ENCODE measurements at regions not wholly inside any gene's neighbourhood (a gene's known extent, or its start where the extent isn't known, plus 50 kb on each side); places are given as distances from the start of the nearest gene placed in this dataset.

GRCh38 chr9:89765211-89765946, 160.6 kb downstream of the GADD45G start:
- intact Hi-C loops (cut with DNase I) = no loop called here
- Histone ChIP-seq H3K36me3 (ENCODE audit: control insufficient read depth in 1 of 2, insufficient read depth in 2 of 2, low read length in 1 of 2) (no peaks in the 10 kb centered on the region), H3K4me3 (ENCODE audit: low read length in 2 of 2) (no peak overlapping the region), H3K27me3 (ENCODE audit: control insufficient read depth in 1 of 2, insufficient read depth in 2 of 2, low read length in 1 of 2) (no peaks in the 10 kb centered on the region), H3K4me1 (ENCODE audit: control insufficient read depth in 1 of 2, insufficient read depth in 2 of 2, low read length in 2 of 2) (no peaks in the 10 kb centered on the region), H3K9me3 (ENCODE audit: control insufficient read depth, low read length) (no peaks in the 10 kb centered on the region), H3K27ac (ENCODE audit: low read depth in 1 of 2, low read length in 2 of 2) (no peak overlapping the region)
- no peak for ATAC-seq (ENCODE audit: low FRiP score)
- 87 to 89% methylated on average over 3 of the region's 3 CpGs for WGBS, 2 donors
- DNase-seq = peak in 1 of 2 donors; percentile 27

DNA sequence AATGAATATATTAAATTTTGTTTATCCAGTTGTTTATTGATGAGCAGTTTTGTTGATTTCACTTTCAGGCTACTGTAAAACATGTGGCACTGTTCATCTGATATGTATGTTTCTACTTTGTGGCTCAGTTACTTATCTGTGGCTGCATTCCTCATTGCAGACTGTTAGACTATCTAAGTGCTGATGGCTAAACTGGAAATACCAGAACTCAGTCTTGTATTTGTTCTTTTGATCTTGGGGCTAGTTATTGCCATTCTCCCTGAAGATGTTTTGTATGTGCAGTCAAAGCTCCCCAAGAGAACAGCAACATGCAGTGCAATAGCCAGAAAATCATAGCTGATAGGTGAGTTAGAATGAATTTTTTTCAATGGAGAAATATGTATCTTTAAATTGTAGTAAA, 162.2 kb downstream of the GADD45G start:
- Histone ChIP-seq H3K36me3 (ENCODE audit: control insufficient read depth in 1 of 2, insufficient read depth in 2 of 2, low read length in 1 of 2) (no peaks in the 10 kb centered on the region), H3K9me3 (ENCODE audit: control insufficient read depth, low read length) (no peaks in the 10 kb centered on the region), H3K27ac (ENCODE audit: low read depth in 1 of 2, low read length in 2 of 2) (no peak overlapping the region), H3K4me1 (ENCODE audit: control insufficient read depth in 1 of 2, insufficient read depth in 2 of 2, low read length in 2 of 2) (no peaks in the 10 kb centered on the region), H3K27me3 (ENCODE audit: control insufficient read depth in 1 of 2, insufficient read depth in 2 of 2, low read length in 1 of 2) (no peaks in the 10 kb centered on the region), H3K4me3 (ENCODE audit: low read length in 2 of 2) (no peak overlapping the region)
- ATAC-seq (ENCODE audit: low FRiP score) = no peak
- intact Hi-C loops (cut with DNase I) = no loop called here
- DNase-seq = no peak

- Histone ChIP-seq H3K27ac (ENCODE audit: low read depth in 1 of 2, low read length in 2 of 2) (no peak overlapping the region), H3K36me3 (ENCODE audit: control insufficient read depth in 1 of 2, insufficient read depth in 2 of 2, low read length in 1 of 2) (no peaks in the 10 kb centered on the region), H3K4me1 (ENCODE audit: control insufficient read depth in 1 of 2, insufficient read depth in 2 of 2, low read length in 2 of 2) (no peaks in the 10 kb centered on the region), H3K27me3 (ENCODE audit: control insufficient read depth in 1 of 2, insufficient read depth in 2 of 2, low read length in 1 of 2) (no peaks in the 10 kb centered on the region), H3K4me3 (ENCODE audit: low read length in 2 of 2) (no peak overlapping the region), H3K9me3 (ENCODE audit: control insufficient read depth, low read length) (no peaks in the 10 kb centered on the region)
- ATAC-seq (ENCODE audit: low FRiP score) (no peak), DNase-seq (no peak)
- intact Hi-C loops (cut with DNase I) = no loop called here
- WGBS, 2 donors = 52 to 75% methylated on average over 4 of the region's 4 CpGs
Measured at GRCh38 chr9:89768051-89768450, 163.2 kb downstream of the GADD45G start.

DNA sequence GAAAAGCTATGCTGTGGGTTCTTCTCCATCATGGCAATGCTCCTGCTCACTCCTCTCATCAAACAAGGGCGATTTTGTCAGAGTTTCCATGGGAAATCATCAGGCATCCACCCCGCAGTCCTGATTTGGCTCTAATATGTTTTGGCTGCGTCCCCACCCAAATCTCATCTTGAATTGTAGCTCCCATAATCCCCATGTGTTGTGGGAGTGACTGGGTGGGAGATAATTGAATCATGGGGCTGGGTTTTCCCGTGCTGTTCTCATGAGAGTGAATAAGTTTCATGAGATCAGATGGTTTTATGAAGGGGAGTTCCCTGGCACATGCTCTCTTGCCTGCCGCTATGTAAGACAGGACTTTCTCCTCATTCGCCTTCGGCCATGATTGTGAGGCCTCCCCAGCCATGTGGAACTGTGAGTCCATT, 163.8 kb downstream of the GADD45G start:
- Histone ChIP-seq H3K27ac (ENCODE audit: low read depth in 1 of 2, low read length in 2 of 2) (no peak overlapping the region), H3K9me3 (ENCODE audit: control insufficient read depth, low read length) (no peaks in the 10 kb centered on the region), H3K27me3 (ENCODE audit: control insufficient read depth in 1 of 2, insufficient read depth in 2 of 2, low read length in 1 of 2) (no peaks in the 10 kb centered on the region), H3K36me3 (ENCODE audit: control insufficient read depth in 1 of 2, insufficient read depth in 2 of 2, low read length in 1 of 2) (no peaks in the 10 kb centered on the region), H3K4me1 (ENCODE audit: control insufficient read depth in 1 of 2, insufficient read depth in 2 of 2, low read length in 2 of 2) (no peaks in the 10 kb centered on the region), H3K4me3 (ENCODE audit: low read length in 2 of 2) (no peak overlapping the region)
- no peak for ATAC-seq (ENCODE audit: low FRiP score)
- WGBS, 2 donors = 76 to 79% methylated on average over 7 of the region's 7 CpGs
- no peak for DNase-seq
- intact Hi-C loops (cut with DNase I) = no loop called here

DNA sequence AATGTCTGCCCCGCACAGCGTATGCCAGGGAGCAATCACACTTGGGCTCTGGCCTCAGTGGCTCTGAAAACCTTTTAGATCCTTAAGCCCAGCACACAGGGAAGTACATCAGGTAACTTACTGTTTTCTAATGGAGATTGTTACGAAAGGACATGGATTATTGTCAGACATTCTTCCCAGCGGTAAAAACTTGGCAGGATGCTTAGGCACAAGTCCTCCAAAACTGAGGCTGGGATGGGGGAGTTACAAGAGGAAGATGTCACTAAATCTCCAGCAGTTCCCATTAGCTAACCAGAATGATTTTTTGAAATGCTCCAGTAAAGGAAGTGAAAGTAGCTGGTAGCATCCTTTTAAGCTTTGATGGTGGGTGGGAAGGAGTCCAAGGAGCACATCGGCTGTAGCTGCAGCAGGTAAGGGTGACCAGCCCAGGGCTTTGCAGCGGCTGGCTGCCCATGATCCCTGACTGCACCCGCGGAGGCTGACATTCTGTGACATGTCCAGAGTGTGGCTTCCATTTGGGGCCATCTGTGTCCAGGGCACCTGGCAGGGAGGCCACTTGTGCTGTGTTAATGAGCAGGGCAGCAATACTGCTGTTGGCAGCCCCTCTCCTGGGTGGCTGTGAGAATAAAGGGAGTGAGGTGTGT, 165.8 kb downstream of the GADD45G start:
- Histone ChIP-seq H3K27me3 (ENCODE audit: control insufficient read depth in 1 of 2, insufficient read depth in 2 of 2, low read length in 1 of 2) (no peaks in the 10 kb centered on the region), H3K4me3 (ENCODE audit: low read length in 2 of 2) (no peak overlapping the region), H3K4me1 (ENCODE audit: control insufficient read depth in 1 of 2, insufficient read depth in 2 of 2, low read length in 2 of 2) (no peaks in the 10 kb centered on the region), H3K9me3 (ENCODE audit: control insufficient read depth, low read length) (no peaks in the 10 kb centered on the region), H3K27ac (ENCODE audit: low read depth in 1 of 2, low read length in 2 of 2) (no peak overlapping the region), H3K36me3 (ENCODE audit: control insufficient read depth in 1 of 2, insufficient read depth in 2 of 2, low read length in 1 of 2) (no peaks in the 10 kb centered on the region)
- DNase-seq (peak in 1 of 2 donors; percentile 37), ATAC-seq (ENCODE audit: low FRiP score) (no peak)
- 89 to 93% methylated on average over 8 of the region's 8 CpGs for WGBS, 2 donors
- intact Hi-C loops (cut with DNase I) = no loop called here

GRCh38 chr9:89771205-89771604, 166.4 kb downstream of the GADD45G start:
- 83 to 88% methylated on average over 4 of the region's 4 CpGs for WGBS, 2 donors
- Histone ChIP-seq H3K36me3 (ENCODE audit: control insufficient read depth in 1 of 2, insufficient read depth in 2 of 2, low read length in 1 of 2) (no peaks in the 10 kb centered on the region), H3K4me3 (ENCODE audit: low read length in 2 of 2) (no peak overlapping the region), H3K9me3 (ENCODE audit: control insufficient read depth, low read length) (no peaks in the 10 kb centered on the region), H3K4me1 (ENCODE audit: control insufficient read depth in 1 of 2, insufficient read depth in 2 of 2, low read length in 2 of 2) (no peaks in the 10 kb centered on the region), H3K27ac (ENCODE audit: low read depth in 1 of 2, low read length in 2 of 2) (no peak overlapping the region), H3K27me3 (ENCODE audit: control insufficient read depth in 1 of 2, insufficient read depth in 2 of 2, low read length in 1 of 2) (no peaks in the 10 kb centered on the region)
- intact Hi-C loops (cut with DNase I) = no loop called here
- DNase-seq = no peak
- peak; percentile 21 for ATAC-seq (ENCODE audit: low FRiP score)

DNA sequence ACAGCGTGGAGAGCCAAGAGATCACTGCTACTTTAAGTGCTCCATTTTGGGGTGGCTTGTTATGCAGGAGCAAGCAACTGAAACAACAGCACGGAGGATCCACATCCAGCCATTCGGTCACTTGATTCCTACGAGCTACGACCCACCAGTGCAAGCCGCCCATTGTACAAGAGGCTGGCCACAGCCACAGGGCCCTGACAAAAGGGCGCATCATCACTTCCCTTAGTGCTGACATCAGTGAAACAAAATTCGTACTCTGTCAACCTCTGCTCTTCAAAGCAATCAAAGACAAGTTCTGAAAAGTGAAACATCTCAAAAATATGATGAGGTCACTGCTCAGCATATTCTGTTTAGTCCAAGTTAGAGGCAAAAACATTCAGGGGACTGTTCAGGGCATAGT, 168.4 kb downstream of the GADD45G start:
- no peak overlapping the region for H3K27ac ChIP-seq (ENCODE audit: low read depth in 1 of 2, low read length in 2 of 2)
- no peak for ATAC-seq (ENCODE audit: low FRiP score)
- H3K4me1 ChIP-seq (ENCODE audit: control insufficient read depth in 1 of 2, insufficient read depth in 2 of 2, low read length in 2 of 2) = no peaks in the 10 kb centered on the region
- H3K27me3 ChIP-seq (ENCODE audit: control insufficient read depth in 1 of 2, insufficient read depth in 2 of 2, low read length in 1 of 2) = no peaks in the 10 kb centered on the region
- 85 to 99% methylated on average over 8 of the region's 8 CpGs for WGBS, 2 donors
- no peaks in the 10 kb centered on the region for H3K36me3 ChIP-seq (ENCODE audit: control insufficient read depth in 1 of 2, insufficient read depth in 2 of 2, low read length in 1 of 2)
- no peak for DNase-seq
- no peak overlapping the region for H3K4me3 ChIP-seq (ENCODE audit: low read length in 2 of 2)
- H3K9me3 ChIP-seq (ENCODE audit: control insufficient read depth, low read length) = no peaks in the 10 kb centered on the region
- intact Hi-C loops (cut with DNase I) = no loop called here

GRCh38 chr9:89774858-89775370, 170.1 kb downstream of the GADD45G start:
- intact Hi-C loops (cut with DNase I) = no loop called here
- H3K36me3 ChIP-seq (ENCODE audit: control insufficient read depth in 1 of 2, insufficient read depth in 2 of 2, low read length in 1 of 2) = no peaks in the 10 kb centered on the region
- H3K9me3 ChIP-seq (ENCODE audit: control insufficient read depth, low read length) = no peaks in the 10 kb centered on the region
- H3K4me1 ChIP-seq (ENCODE audit: control insufficient read depth in 1 of 2, insufficient read depth in 2 of 2, low read length in 2 of 2) = no peaks in the 10 kb centered on the region
- DNase-seq (peak in 1 of 2 donors; percentile 56), ATAC-seq (ENCODE audit: low FRiP score) (no peak)
- H3K27ac ChIP-seq (ENCODE audit: low read depth in 1 of 2, low read length in 2 of 2) = no peak overlapping the region
- 94 to 98% methylated on average over 7 of the region's 7 CpGs for whole genome bisulfite sequencing, 2 donors
- H3K27me3 ChIP-seq (ENCODE audit: control insufficient read depth in 1 of 2, insufficient read depth in 2 of 2, low read length in 1 of 2) = no peaks in the 10 kb centered on the region
- no peak overlapping the region for H3K4me3 ChIP-seq (ENCODE audit: low read length in 2 of 2)

DNA sequence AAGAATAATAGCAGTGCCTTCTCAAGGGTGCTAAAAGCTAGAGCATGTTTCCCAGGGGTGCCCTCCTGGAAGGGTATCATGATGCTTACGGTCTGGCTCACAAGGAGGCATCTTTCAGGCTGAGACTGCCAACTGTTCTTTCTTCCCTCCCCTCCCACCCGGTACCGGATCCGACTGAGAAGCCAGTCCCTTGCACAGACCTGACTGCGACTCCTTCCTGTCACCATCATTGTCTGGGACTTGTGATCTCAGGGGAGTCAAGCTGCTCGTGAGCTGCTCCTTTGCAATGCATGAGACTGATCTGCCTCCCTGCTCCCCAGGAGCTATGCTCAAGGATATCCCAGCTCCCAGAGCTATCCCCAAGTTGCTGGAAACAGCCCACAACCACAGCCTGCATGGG, 170.8 kb downstream of the GADD45G start:
- no peaks in the 10 kb centered on the region for H3K9me3 ChIP-seq (ENCODE audit: control insufficient read depth, low read length)
- intact Hi-C loops (cut with DNase I) = no loop called here
- H3K27me3 ChIP-seq (ENCODE audit: control insufficient read depth in 1 of 2, insufficient read depth in 2 of 2, low read length in 1 of 2) = no peaks in the 10 kb centered on the region
- no peaks in the 10 kb centered on the region for H3K36me3 ChIP-seq (ENCODE audit: control insufficient read depth in 1 of 2, insufficient read depth in 2 of 2, low read length in 1 of 2)
- H3K4me3 ChIP-seq (ENCODE audit: low read length in 2 of 2) = no peak overlapping the region
- no peak for ATAC-seq (ENCODE audit: low FRiP score)
- DNase-seq = no peak
- H3K27ac ChIP-seq (ENCODE audit: low read depth in 1 of 2, low read length in 2 of 2) = no peak overlapping the region
- H3K4me1 ChIP-seq (ENCODE audit: control insufficient read depth in 1 of 2, insufficient read depth in 2 of 2, low read length in 2 of 2) = no peaks in the 10 kb centered on the region
- 92% methylated on average over 6 of the region's 6 CpGs for WGBS, 2 donors
